Transverse colon (tissue), 4 donors: ENCODE measurements at regions not wholly inside any gene's neighbourhood (a gene's known extent, or its start where the extent isn't known, plus 50 kb on each side); places are given as distances from the start of the nearest gene placed in this dataset.

Source experiments
- DNase-seq: peaks from one replicate; pipeline ENCODE4 v3.0.0-alpha.2; 2019
- H3K27ac ChIP-seq, 4 donors: fragments of 200-600 bp; sonication (generic); 2 replicates each; pipeline ENCODE4 v1.5.1; 2016 to 2018; ENCODE audit warnings: inconsistent platforms in 4 of 4
- H3K27me3 ChIP-seq: fragments of 200-600 bp; sonication (generic); 2 replicates; pipeline ENCODE4 v1.5.1; 2017; ENCODE audit warnings: inconsistent platforms
- H3K36me3 ChIP-seq, 4 donors: fragments of 200-600 bp; sonication (generic); 2 replicates each; pipeline ENCODE4 v1.5.1; 2017 to 2019; ENCODE audit warnings: inconsistent platforms in 4 of 4
- H3K4me1 ChIP-seq, 4 donors: fragments of 200-600 bp; sonication (generic); 2 replicates each; pipeline ENCODE4 v1.5.1; 2017 to 2020; ENCODE audit warnings: inconsistent platforms in 4 of 4
- H3K4me3 ChIP-seq, 4 donors: fragments of 200-600 bp; sonication (generic); 1 replicate in 1 of 4; 2 replicates in 3 of 4; pipeline versions ENCODE4 v1.5.1 to v1.6.1; 2017 to 2019; ENCODE audit warnings: inconsistent platforms in 4 of 4
- H3K9me3 ChIP-seq, 2 donors: fragments of 200-600 bp; sonication (generic); 2 replicates each; pipeline ENCODE4 v1.5.1; 2017 to 2019; ENCODE audit warnings: inconsistent platforms in 2 of 2
- EP300 ChIP-seq: sonication (generic); formaldehyde crosslinking; IDR thresholded peaks from one replicate; pipeline ENCODE4 v1.6.1; 2017; ENCODE audit warnings: antibody characterized with exemption, low read depth
- POLR2A ChIP-seq: fragments of 450-650 bp; IDR thresholded peaks from one replicate; pipeline ENCODE4 v1.6.1; 2016; ENCODE audit warnings: antibody characterized with exemption, mild to moderate bottlenecking, moderate library complexity
- POLR2AphosphoS5 ChIP-seq, 3 donors: sonication (generic); formaldehyde crosslinking; IDR thresholded peaks; one replicate each; pipeline ENCODE4 v1.6.1; 2016; ENCODE audit warnings: antibody characterized with exemption in 3 of 3
- WGBS, 2 donors: methylation state at CpG; one replicate each; pipeline ENCODE4 v1.1.5; 2018; ENCODE audit warnings: low coverage in 1 of 2; 5-methylcytosine and 5-hydroxymethylcytosine counted together
- in situ Hi-C, 4 donors: fragments of 200-750 bp; cut with MboI; loops; one replicate each; pipeline versions ENCODE4 v1.15.0 to v1.15.1; 2017; ENCODE audit warnings: low sequenced_read_pairs in 3 of 4, low pct_ligation_motif_present in 1 of 4, low pct_unique_long_range_greater_than_20kb in 1 of 4
- intact Hi-C: fragments of 100-400 bp; cut with DNase I; formaldehyde crosslinking; loops from one replicate; pipeline ENCODE4 v1.15.1; 2023; ENCODE audit warnings: low total_unique reads
- TF ChIP-seq, protein P1 (sequence below), 5 experiments: fragments of 200-600 bp in 3 of 5; fragments of 450-650 bp in 2 of 5; sonication (generic) in 3 of 5; IDR thresholded peaks; 1 replicate in 2 of 5; 2 replicates in 3 of 5; pipeline ENCODE4 v1.5.1; 2016 to 2017; ENCODE audit warnings: antibody characterized with exemption in 5 of 5, inconsistent platforms in 3 of 5, mild to moderate bottlenecking in 2 of 5, moderate library complexity in 1 of 5

DNA sequence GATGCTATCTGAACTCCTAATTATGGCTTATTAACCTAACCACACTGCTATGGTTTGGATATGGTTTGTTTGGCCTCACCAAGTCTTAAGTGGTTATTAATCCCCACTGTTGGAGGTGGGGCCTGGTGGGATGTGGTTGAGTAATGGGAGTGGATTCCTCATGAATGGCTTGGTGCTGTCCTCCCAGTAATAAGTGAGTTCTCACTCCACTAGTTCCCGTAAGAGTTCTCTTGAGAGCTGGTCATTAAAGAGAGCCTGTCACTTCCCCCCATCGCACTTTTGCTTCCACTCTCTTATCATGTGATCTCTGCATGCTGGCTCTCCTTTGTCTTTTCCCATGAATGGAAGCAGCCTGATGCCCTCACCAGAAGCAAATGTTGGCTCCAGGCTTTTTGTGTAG, 328.8 kb downstream of the PLA2G4A start:
- Histone ChIP-seq H3K9me3 (no peaks in the 10 kb centered on the region), H3K27me3 (no peaks in the 10 kb centered on the region), H3K36me3 (no peaks in the 10 kb centered on the region), H3K27ac (no peak overlapping the region), H3K4me1 (no peaks in the 10 kb centered on the region), H3K4me3 (no peak overlapping the region)
- TF ChIP-seq POLR2AphosphoS5 (IDR thresholded peaks at IDR 0.05) (no peak), EP300 (no peak), POLR2A (no peak)
- TF ChIP-seq, protein P1, sequence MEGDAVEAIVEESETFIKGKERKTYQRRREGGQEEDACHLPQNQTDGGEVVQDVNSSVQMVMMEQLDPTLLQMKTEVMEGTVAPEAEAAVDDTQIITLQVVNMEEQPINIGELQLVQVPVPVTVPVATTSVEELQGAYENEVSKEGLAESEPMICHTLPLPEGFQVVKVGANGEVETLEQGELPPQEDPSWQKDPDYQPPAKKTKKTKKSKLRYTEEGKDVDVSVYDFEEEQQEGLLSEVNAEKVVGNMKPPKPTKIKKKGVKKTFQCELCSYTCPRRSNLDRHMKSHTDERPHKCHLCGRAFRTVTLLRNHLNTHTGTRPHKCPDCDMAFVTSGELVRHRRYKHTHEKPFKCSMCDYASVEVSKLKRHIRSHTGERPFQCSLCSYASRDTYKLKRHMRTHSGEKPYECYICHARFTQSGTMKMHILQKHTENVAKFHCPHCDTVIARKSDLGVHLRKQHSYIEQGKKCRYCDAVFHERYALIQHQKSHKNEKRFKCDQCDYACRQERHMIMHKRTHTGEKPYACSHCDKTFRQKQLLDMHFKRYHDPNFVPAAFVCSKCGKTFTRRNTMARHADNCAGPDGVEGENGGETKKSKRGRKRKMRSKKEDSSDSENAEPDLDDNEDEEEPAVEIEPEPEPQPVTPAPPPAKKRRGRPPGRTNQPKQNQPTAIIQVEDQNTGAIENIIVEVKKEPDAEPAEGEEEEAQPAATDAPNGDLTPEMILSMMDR (IDR thresholded peaks at IDR 0.05): no peak
- WGBS, 2 donors: 70% methylated on average over 2 of the region's 2 CpGs
- intact Hi-C loops: no loop called here
- in situ Hi-C loops: no loop called here
- no peak for DNase-seq

DNA sequence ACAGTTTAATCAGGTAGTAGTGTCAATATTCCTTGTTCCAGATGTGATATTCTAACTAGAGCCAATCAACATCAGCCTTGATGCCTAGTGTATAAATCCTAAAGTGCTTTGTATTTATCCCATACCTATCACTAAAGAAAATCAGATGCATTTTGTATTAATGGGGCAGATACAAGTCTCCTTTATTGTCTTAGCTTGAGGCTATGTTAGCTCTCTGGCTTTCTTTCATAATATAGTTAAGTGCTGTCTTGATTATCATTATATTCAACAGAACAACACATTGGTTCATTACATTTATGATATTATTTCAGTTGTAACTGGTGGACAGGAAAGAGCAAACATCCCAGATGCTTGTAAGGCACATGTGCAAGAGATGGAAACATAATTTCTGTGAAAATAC, 338.8 kb downstream of the PLA2G4A start:
- H3K4me3 ChIP-seq: no peak overlapping the region
- in situ Hi-C loops: no loop called here
- H3K36me3 ChIP-seq: no peaks in the 10 kb centered on the region

DNA sequence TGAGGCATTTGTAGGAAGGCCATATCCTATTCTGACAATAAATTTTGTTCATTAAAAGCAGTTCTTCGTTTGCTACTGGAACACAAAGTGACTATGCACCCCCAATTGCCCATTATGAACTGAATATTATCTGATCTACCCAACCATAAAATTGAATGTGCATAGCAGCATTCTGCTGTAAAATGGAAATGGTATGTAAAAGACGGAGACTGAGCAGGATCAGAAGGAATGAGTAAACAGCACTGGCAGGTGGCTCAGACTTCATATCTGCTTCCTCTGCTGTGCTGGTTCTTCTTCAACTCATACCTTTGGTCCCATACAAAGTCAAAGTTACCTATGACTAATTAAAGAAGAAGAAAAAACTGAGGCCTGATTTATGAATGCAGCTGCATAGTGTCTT, 339.5 kb downstream of the PLA2G4A start:
- Histone ChIP-seq H3K27me3 (no peaks in the 10 kb centered on the region), H3K4me1 (no peaks in the 10 kb centered on the region), H3K4me3 (no peak overlapping the region), H3K27ac (no peak overlapping the region), H3K36me3 (no peaks in the 10 kb centered on the region), H3K9me3 (peaks cover 0 to 7% of the 10 kb centered on the region in 2 donors)
- 38 to 71% methylated on average over 1 to 2 of the region's 2 CpGs for WGBS, 2 donors
- in situ Hi-C loops: no loop called here
- TF ChIP-seq POLR2AphosphoS5 (IDR thresholded peaks at IDR 0.05) (no peak), EP300 (no peak), POLR2A (no peak)
- TF ChIP-seq, protein P1 (IDR thresholded peaks at IDR 0.05): no peak
- no peak for DNase-seq
- intact Hi-C loops: no loop called here

More for the DNA sequence above, 338.8 kb downstream of the PLA2G4A start:
- Histone ChIP-seq H3K4me1 (no peaks in the 10 kb centered on the region), H3K27me3 (no peaks in the 10 kb centered on the region), H3K9me3 (peaks cover 0 to 7% of the 10 kb centered on the region in 2 donors), H3K27ac (no peak overlapping the region)
- DNase-seq: no peak
- TF ChIP-seq EP300 (no peak), POLR2A (no peak), POLR2AphosphoS5 (IDR thresholded peaks at IDR 0.05) (no peak)
- TF ChIP-seq, protein P1 (IDR thresholded peaks at IDR 0.05): no peak
- intact Hi-C loops: no loop called here

DNA sequence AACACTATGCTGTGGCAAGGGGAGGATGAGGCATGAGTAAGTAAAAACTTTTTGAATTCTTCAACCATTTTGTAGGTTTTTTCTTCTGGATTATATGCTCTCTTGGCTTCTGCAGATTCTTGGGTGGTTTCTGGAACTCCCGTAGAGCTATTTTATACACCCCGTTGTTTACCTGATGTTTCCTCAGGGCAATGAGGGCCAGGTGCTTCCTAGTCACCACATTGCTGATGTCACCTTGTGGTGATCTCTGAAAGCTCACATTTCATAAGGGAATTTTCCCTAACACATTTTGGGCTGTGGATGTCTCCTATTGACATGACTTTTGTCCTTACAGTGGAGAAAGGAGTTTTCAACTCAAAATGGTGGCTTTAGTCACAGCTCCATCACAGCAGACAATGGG, 356.6 kb downstream of the PLA2G4A start:
- H3K27ac ChIP-seq: no peak overlapping the region
- DNase-seq: no peak
- in situ Hi-C loops: no loop called here
- no peak for TF ChIP-seq EP300
- TF ChIP-seq, protein P1 (IDR thresholded peaks at IDR 0.05): no peak
- TF ChIP-seq POLR2AphosphoS5 (IDR thresholded peaks at IDR 0.05): no peak
- TF ChIP-seq POLR2A: no peak
- no peak overlapping the region for H3K4me3 ChIP-seq
- no peaks in the 10 kb centered on the region for H3K4me1 ChIP-seq
- 80% methylated on average over 2 of the region's 2 CpGs; no CpG with 5 or more reads in 1 of the 2 donors for WGBS, 2 donors
- no peaks in the 10 kb centered on the region for H3K27me3 ChIP-seq
- no peaks in the 10 kb centered on the region for H3K36me3 ChIP-seq
- intact Hi-C loops: no loop called here
- peaks cover 9 to 15% of the 10 kb centered on the region in 2 donors for H3K9me3 ChIP-seq
